ENCODE measurements at regions not wholly inside any gene's neighbourhood (a gene's known extent, or its start where the extent isn't known, plus 50 kb on each side); places are given as distances from the start of the nearest gene placed in this dataset.

GRCh38 chr11:28495333-28495732 lies 387.1 kb downstream of the METTL15 start:
- DNase-seq (ENCODE audit: low read depth) = no peak

- DNase-seq (ENCODE audit: low read depth) = peak; percentile 56
Measured at GRCh38 chr11:28491431-28491830, 383.2 kb downstream of the METTL15 start.

GRCh38 chr11:28490773-28491382 lies 382.7 kb downstream of the METTL15 start:
- DNase-seq (ENCODE audit: low read depth) = no peak

GRCh38 chr11:28488336-28488735 lies 380.1 kb downstream of the METTL15 start:
- no peak for DNase-seq (ENCODE audit: low read depth)

GRCh38 chr11:28483072-28483867 lies 375.1 kb downstream of the METTL15 start:
- DNase-seq (ENCODE audit: low read depth) = no peak

GRCh38 chr11:28482666-28483065 lies 374.5 kb downstream of the METTL15 start:
- DNase-seq (ENCODE audit: low read depth) = no peak

GRCh38 chr11:28481616-28482480 lies 373.7 kb downstream of the METTL15 start:
- no peak for DNase-seq (ENCODE audit: low read depth)

- DNase-seq (ENCODE audit: low read depth) = no peak
Measured at GRCh38 chr11:28480406-28480805, 372.2 kb downstream of the METTL15 start.

GRCh38 chr11:28476864-28477263 lies 368.7 kb downstream of the METTL15 start:
- DNase-seq (ENCODE audit: low read depth) = no peak

- no peak for DNase-seq (ENCODE audit: low read depth)
Measured at GRCh38 chr11:28476049-28476448, 367.9 kb downstream of the METTL15 start.

- no peak for DNase-seq (ENCODE audit: low read depth)
Measured at GRCh38 chr11:28472904-28473303, 364.7 kb downstream of the METTL15 start.

- no peak for DNase-seq (ENCODE audit: low read depth)
Measured at GRCh38 chr11:28471537-28471936, 363.3 kb downstream of the METTL15 start.

- DNase-seq (ENCODE audit: low read depth) = no peak
Measured at GRCh38 chr11:28470180-28470579, 362.0 kb downstream of the METTL15 start.

- no peak for DNase-seq (ENCODE audit: low read depth)
Measured at GRCh38 chr11:28466506-28466905, 358.3 kb downstream of the METTL15 start.

- no peak for DNase-seq (ENCODE audit: low read depth)
Measured at GRCh38 chr11:28464252-28464867, 356.2 kb downstream of the METTL15 start.

- DNase-seq (ENCODE audit: low read depth) = no peak
Measured at GRCh38 chr11:28463826-28464225, 355.6 kb downstream of the METTL15 start.

- DNase-seq (ENCODE audit: low read depth) = no peak
Measured at GRCh38 chr11:28461846-28462245, 353.7 kb downstream of the METTL15 start.

GRCh38 chr11:28461338-28461737 lies 353.1 kb downstream of the METTL15 start:
- peak; percentile 29 for DNase-seq (ENCODE audit: low read depth)

- no peak for DNase-seq (ENCODE audit: low read depth)
Measured at GRCh38 chr11:28460348-28460747, 352.2 kb downstream of the METTL15 start.

GRCh38 chr11:28459912-28460311 lies 351.7 kb downstream of the METTL15 start:
- no peak for DNase-seq (ENCODE audit: low read depth)

GRCh38 chr11:28457481-28458065 lies 349.4 kb downstream of the METTL15 start:
- no peak for DNase-seq (ENCODE audit: low read depth)

Data from HT1080 (cell line).